ENCODE measurements at regions not wholly inside any gene's neighbourhood (a gene's known extent, or its start where the extent isn't known, plus 50 kb on each side); places are given as distances from the start of the nearest gene placed in this dataset.

GRCh38 chr13:40290758-40291157 is 375.7 kb downstream of the FOXO1 start:
- TF ChIP-seq ELF1 (tag; IDR thresholded peaks at IDR 0.05) (no peak), EWSR1 (IDR thresholded peaks at IDR 0.05; ENCODE audit: borderline replicate concordance, low read depth, partially characterized antibody) (no peak), CTCF (IDR thresholded peaks at IDR 0.05 in 2 of 3, conservative IDR thresholded peaks at IDR 0.05 in 1 of 3; ENCODE audit: insufficient read depth in 2 of 3, low read depth in 1 of 3, low read length in 3 of 3) (no peak), CREM (IDR thresholded peaks at IDR 0.05; ENCODE audit: low read depth) (no peak), MYBL2 (IDR thresholded peaks at IDR 0.05; ENCODE audit: low read depth) (no peak), MYBL2 (CRISPR knock-in tag; IDR thresholded peaks at IDR 0.05; ENCODE audit: borderline replicate concordance) (no peak), MTA3 (IDR thresholded peaks at IDR 0.05; ENCODE audit: borderline replicate concordance) (no peak), ZNF280A (IDR thresholded peaks at IDR 0.05; ENCODE audit: low read depth, partially characterized antibody) (no peak), PHB2 (IDR thresholded peaks at IDR 0.05; ENCODE audit: low read depth) (no peak), TCF7 (IDR thresholded peaks at IDR 0.05; ENCODE audit: borderline replicate concordance) (no peak), TAF1 (IDR thresholded peaks at IDR 0.05; ENCODE audit: control insufficient read depth, extremely low read depth, insufficient read depth, low read length, severe bottlenecking) (no peak), RAD21 (CRISPR knock-in tag; conservative IDR thresholded peaks at IDR 0.05 in 1 of 2, IDR thresholded peaks at IDR 0.05 in 1 of 2) (no peak), POLR2A (conservative IDR thresholded peaks at IDR 0.05) (no peak), SMARCA4 (IDR thresholded peaks at IDR 0.05) (no peak), IRF2 (CRISPR knock-in tag; IDR thresholded peaks at IDR 0.05) (no peak)
